GM18508 (cell line): ENCODE measurements at regions not wholly inside any gene's neighbourhood (a gene's known extent, or its start where the extent isn't known, plus 50 kb on each side); places are given as distances from the start of the nearest gene placed in this dataset.
A peak's percentile ranks its signal among the peaks of the same experiment; 100 is the strongest.
"Not testable (repeated sequence)": the region's sequence is repeated elsewhere in the genome, so short reads cannot be mapped to it uniquely, and the experiment has no call there.

Experiments used
- ATAC-seq: cut with Tn5 transposase; IDR thresholded peaks from one replicate; pipeline ENCODE4 v1.9.1; 2021; ENCODE audit warnings: moderate number of reproducible peaks; ENCODE audit not compliant: insufficient read depth, unreplicated experiment

GRCh38 chr6:27807441-27808241, 104.6 kb downstream of the OR2B2 start:
- ATAC-seq: peak; percentile 51

DNA sequence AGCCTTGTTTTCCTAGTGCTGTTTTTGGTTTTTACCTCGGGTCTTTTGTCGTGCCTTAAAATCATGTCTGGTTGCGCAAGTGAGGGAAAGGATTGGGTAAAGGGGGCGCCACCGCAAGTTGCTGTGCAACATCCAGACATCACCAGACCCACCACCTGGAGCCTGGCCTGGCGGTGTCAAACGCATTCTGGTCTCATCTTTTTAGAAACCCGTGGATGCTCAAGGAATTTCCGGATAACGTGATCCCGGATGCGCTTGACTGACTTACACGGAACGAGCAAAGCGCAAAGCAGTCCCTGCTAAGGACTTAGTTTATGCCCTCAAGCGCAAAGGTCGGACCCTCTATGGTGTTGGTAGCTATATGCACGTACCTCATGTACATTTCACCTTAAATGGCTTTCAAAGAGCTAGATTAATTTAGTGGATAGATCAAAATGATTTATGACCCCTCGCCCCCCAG, 105.2 kb downstream of the OR2B2 start:
- no peak for ATAC-seq

GRCh38 chr6:27805347-27805746, 106.8 kb downstream of the OR2B2 start:
- no peak for ATAC-seq

- no peak for ATAC-seq
These were observed 107.3 kb downstream of the OR2B2 start for GRCh38 chr6:27804851-27805250.

DNA sequence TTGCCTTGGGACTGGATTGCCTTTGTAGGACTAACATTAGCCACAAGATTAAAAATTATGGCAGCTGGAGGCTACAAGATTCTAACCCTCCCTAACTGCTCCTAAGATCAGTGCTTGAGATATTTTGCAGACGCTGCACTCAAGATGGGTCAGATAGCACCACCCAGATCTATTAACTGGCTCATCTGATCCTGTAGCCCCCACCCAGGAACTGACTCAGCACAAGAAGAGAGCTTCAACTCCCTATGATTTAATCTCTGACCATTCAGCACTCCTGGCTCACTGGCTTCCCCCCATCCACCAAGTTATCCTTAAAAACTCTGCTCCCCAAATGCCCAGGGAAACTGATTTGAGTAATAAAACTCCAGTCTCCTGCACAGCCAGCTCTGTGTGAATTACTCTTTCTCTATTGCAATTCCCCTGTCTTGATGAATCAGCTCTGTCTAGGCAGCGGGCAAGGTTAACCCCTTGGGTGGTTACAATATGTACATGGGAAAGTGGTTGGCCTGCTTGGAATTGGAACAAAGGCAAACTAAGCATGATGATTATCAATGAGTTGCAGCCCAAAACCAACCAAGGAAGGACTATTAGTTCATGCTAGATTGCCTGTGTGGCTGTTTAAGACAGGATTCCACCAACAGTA, 111.3 kb downstream of the OR2B2 start:
- no peak for ATAC-seq

- ATAC-seq: no peak
These were observed 114.2 kb downstream of the OR2B2 start for GRCh38 chr6:27797960-27798359.

- not testable (repeated sequence) for ATAC-seq
These were observed 115.3 kb downstream of the OR2B2 start for GRCh38 chr6:27796736-27797481.

DNA sequence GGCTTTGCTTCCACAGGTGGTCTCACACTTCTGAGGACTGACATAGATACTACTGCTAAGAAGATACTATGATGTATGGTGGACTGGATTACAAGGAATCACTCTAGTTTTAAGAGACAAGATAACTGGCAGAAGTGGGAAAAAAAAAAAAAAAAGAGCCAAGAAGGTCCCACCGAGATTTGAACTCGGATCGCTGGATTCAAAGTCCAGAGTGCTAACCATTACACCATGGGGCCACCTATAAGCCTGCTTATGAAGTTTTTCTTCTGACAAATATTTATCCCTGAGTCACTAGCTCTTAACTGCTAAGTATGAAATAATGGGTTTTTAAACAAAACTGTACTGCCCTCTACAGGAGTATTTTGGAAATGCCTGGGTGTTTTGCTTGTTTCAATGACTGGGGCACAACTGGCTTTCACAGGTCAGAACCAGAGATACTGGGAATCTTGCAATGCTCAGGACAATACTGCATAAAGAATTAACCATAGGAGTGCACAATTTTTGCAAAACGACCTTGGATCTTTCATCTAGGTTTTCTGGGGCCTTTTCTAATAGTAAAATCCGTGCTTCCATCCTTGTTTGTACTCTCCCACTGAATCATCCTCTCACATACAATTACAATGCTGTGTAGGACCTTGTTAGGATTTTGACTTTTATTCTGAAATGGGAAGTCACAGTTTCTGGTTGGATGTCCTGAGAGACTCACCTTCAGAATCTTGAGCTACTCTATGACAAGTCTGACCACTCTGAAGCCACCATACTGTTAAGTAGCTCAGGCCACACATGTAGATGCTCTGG, 116.3 kb downstream of the OR2B2 start:
- ATAC-seq: peak; percentile 48

- no peak for ATAC-seq
These were observed 120.8 kb downstream of the OR2B2 start for GRCh38 chr6:27791182-27791943.

- not testable (repeated sequence) for ATAC-seq
These were observed 123.8 kb downstream of the OR2B2 start for GRCh38 chr6:27788376-27788775.

GRCh38 chr6:27786048-27786447, 126.1 kb downstream of the OR2B2 start:
- ATAC-seq: no peak

GRCh38 chr6:27785294-27785693, 126.9 kb downstream of the OR2B2 start:
- no peak for ATAC-seq

DNA sequence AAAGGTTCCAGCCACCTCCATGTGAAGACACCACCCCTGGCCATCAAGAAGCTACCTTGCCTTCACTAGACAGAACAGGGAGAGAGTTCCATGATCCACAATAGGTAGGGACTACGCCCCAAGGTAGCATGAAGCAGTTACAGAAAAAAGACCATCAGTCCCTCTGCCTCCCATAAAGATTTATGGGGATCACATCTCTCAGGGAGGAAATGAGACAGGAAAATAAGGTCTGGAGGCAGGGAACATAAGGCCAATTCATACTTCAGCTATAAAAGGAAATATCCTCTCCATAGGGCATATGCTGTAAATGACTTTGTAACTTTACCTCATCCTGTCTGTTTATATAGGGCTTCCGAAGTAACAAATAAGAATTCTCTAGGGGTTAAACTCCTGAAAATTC, 129.4 kb downstream of the OR2B2 start:
- ATAC-seq: no peak

GRCh38 chr6:27778625-27779417, 133.4 kb downstream of the OR2B2 start:
- no peak for ATAC-seq

- ATAC-seq: no peak
These were observed 134.4 kb downstream of the OR2B2 start for GRCh38 chr6:27777614-27778355.

GRCh38 chr6:27777126-27777525, 135.1 kb downstream of the OR2B2 start:
- no peak for ATAC-seq

DNA sequence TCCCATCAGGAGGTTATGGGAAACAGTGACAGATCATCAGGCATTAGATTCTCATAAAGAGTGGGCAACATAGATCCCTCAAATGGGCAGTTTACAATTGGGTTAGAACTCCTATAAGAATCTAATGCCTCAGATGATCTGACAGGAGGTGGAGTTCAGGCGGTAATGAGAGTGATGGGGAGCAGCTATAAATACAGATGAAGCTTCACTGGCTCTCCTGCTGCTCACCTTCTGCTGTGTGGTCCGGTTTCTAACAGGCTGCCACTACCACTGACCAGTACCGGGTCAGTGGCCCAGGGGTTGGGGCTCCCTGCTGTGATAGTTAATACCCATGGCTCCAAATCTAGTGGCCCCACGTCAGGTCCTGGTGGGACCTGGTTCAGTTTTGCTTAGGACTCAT, 135.7 kb downstream of the OR2B2 start:
- no peak for ATAC-seq

DNA sequence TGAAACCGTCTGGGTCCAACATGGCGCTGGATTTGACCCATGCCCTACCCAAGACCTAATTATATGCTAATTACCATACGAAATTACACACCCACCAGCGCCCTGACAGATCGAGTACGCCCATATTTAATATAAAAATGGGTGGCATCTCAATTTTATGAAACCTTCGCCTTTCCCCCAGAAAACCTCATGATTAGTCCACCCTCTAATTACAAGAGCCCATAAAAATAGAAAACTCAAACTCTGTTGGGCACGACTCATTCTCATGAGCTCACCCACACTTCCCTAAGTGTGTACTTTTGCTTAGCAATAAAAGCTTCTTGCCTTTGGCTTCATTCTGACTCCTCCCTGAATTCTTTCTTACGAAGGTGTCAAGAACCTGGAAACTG, 136.4 kb downstream of the OR2B2 start:
- ATAC-seq: no peak
